OCI-LY3 (cell line): ENCODE measurements at regions not wholly inside any gene's neighbourhood (a gene's known extent, or its start where the extent isn't known, plus 50 kb on each side); places are given as distances from the start of the nearest gene placed in this dataset.

Source experiments
- H2AFZ ChIP-seq: fragments of 200-600, 300-600 bp; shearing (Covaris generic); 2 replicates; pipeline ENCODE4 v1.6.0; 2014; ENCODE audit warnings: antibody characterized with exemption, low read depth, low read length
- H3K27ac ChIP-seq: fragments of 200-600, 300-600 bp; sonication (generic); 2 replicates; pipeline ENCODE4 v1.5.1; 2014; ENCODE audit warnings: mild to moderate bottlenecking, low read length, moderate library complexity, mixed read lengths
- H3K27me3 ChIP-seq: fragments of 200-600, 300-600 bp; sonication (generic); 2 replicates; pipeline ENCODE4 v1.6.1; 2014; ENCODE audit warnings: low read depth, low read length, mixed read lengths
- H3K36me3 ChIP-seq: fragments of 200-600, 300-600 bp; sonication (generic); replicated peaks from 2 replicates; pipeline ENCODE3; 2014; ENCODE audit warnings: low read depth, low read length, mixed read lengths
- H3K4me1 ChIP-seq: fragments of 300-600, 200-600 bp; sonication (generic); 2 replicates; pipeline ENCODE4 v1.6.1; 2014; ENCODE audit warnings: low read length, mixed read lengths
- H3K4me2 ChIP-seq: fragments of 200-600, 300-600 bp; sonication (generic); 2 replicates; pipeline ENCODE4 v1.6.1; 2014; ENCODE audit warnings: low read length, mixed read lengths
- H3K4me3 ChIP-seq: fragments of 300-600, 200-600 bp; sonication (generic); 2 replicates; pipeline ENCODE4 v1.5.1; 2014; ENCODE audit warnings: antibody characterized with exemption, mild to moderate bottlenecking, low read length, moderate library complexity
- H3K79me2 ChIP-seq: fragments of 300-600, 200-600 bp; shearing (Covaris generic); 2 replicates; pipeline ENCODE4 v1.6.1; 2014; ENCODE audit warnings: mild to moderate bottlenecking, low read length, mixed read lengths
- H3K9ac ChIP-seq: fragments of 300-600, 200-600 bp; shearing (Covaris generic); 2 replicates; pipeline ENCODE4 v1.6.0; 2014; ENCODE audit warnings: mild to moderate bottlenecking, low read length, moderate library complexity
- H3K9me3 ChIP-seq: fragments of 200-600, 300-600 bp; shearing (Covaris generic); 2 replicates; pipeline ENCODE4 v1.6.1; 2014; ENCODE audit warnings: low read length, mixed read lengths; ENCODE audit not compliant: insufficient read depth
- H4K20me1 ChIP-seq: fragments of 200-600, 300-600 bp; sonication (generic); 2 replicates; pipeline ENCODE4 v1.6.1; 2016; ENCODE audit warnings: low read length, mixed read lengths; ENCODE audit not compliant: insufficient read depth
- CTCF ChIP-seq: fragments of 200-600, 300-600 bp; sonication (generic); IDR thresholded peaks from 2 replicates; pipeline ENCODE4 v1.5.1; 2014; ENCODE audit warnings: antibody characterized with exemption, low read length, low read depth
- EZH2phosphoT487 ChIP-seq: fragments of 200-600 bp; shearing (Covaris generic); IDR thresholded peaks from 2 replicates; pipeline ENCODE4 v1.6.1; 2018; ENCODE audit warnings: antibody characterized with exemption, mixed run types, low read depth

- no peaks in the 10 kb centered on the region for H4K20me1 ChIP-seq
- no peaks in the 10 kb centered on the region for H3K4me1 ChIP-seq
- no peak overlapping the region for H3K27ac ChIP-seq
- H3K4me3 ChIP-seq = no peak overlapping the region
- H3K27me3 ChIP-seq = no peaks in the 10 kb centered on the region
- TF ChIP-seq EZH2phosphoT487 (no peak), CTCF (no peak)
- H2AFZ ChIP-seq = no peak overlapping the region
- no peak overlapping the region for H3K4me2 ChIP-seq
- no peaks in the 10 kb centered on the region for H3K36me3 ChIP-seq
- H3K79me2 ChIP-seq = no peaks in the 10 kb centered on the region
- no peaks in the 10 kb centered on the region for H3K9me3 ChIP-seq
- no peak overlapping the region for H3K9ac ChIP-seq
Observed at GRCh38 chrX:63439580-63439979, 88.4 kb upstream of the SPIN4 start.

- no peak overlapping the region for H3K9ac ChIP-seq
- H3K4me1 ChIP-seq = no peaks in the 10 kb centered on the region
- no peak overlapping the region for H2AFZ ChIP-seq
- no peaks in the 10 kb centered on the region for H3K79me2 ChIP-seq
- no peak overlapping the region for H3K4me2 ChIP-seq
- H3K36me3 ChIP-seq = no peaks in the 10 kb centered on the region
- H3K27ac ChIP-seq = no peak overlapping the region
- H3K4me3 ChIP-seq = no peak overlapping the region
- TF ChIP-seq EZH2phosphoT487 = no peak
- no peak for TF ChIP-seq CTCF
- H3K9me3 ChIP-seq = no peaks in the 10 kb centered on the region
- H4K20me1 ChIP-seq = no peaks in the 10 kb centered on the region
- no peaks in the 10 kb centered on the region for H3K27me3 ChIP-seq
Observed at GRCh38 chrX:63436865-63437264, 85.7 kb upstream of the SPIN4 start.

GRCh38 chrX:63434665-63435064, 83.5 kb upstream of the SPIN4 start:
- H3K79me2 ChIP-seq = no peaks in the 10 kb centered on the region
- H3K27ac ChIP-seq = no peak overlapping the region
- no peak overlapping the region for H2AFZ ChIP-seq
- H3K9me3 ChIP-seq = no peaks in the 10 kb centered on the region
- no peak overlapping the region for H3K9ac ChIP-seq
- no peak for TF ChIP-seq EZH2phosphoT487
- no peak for TF ChIP-seq CTCF
- H3K4me3 ChIP-seq = no peak overlapping the region
- H3K27me3 ChIP-seq = no peaks in the 10 kb centered on the region
- no peaks in the 10 kb centered on the region for H4K20me1 ChIP-seq
- no peaks in the 10 kb centered on the region for H3K4me1 ChIP-seq
- H3K4me2 ChIP-seq = no peak overlapping the region
- no peaks in the 10 kb centered on the region for H3K36me3 ChIP-seq

GRCh38 chrX:63434206-63434605, 83.1 kb upstream of the SPIN4 start:
- Histone ChIP-seq H3K4me3 (no peak overlapping the region), H3K9me3 (no peaks in the 10 kb centered on the region), H4K20me1 (no peaks in the 10 kb centered on the region), H3K27ac (no peak overlapping the region), H3K79me2 (no peaks in the 10 kb centered on the region), H3K9ac (no peak overlapping the region), H3K4me2 (no peak overlapping the region), H3K4me1 (no peaks in the 10 kb centered on the region), H2AFZ (no peak overlapping the region), H3K27me3 (no peaks in the 10 kb centered on the region), H3K36me3 (no peaks in the 10 kb centered on the region)
- TF ChIP-seq CTCF (no peak), EZH2phosphoT487 (no peak)
